IPS-18c (cell line): ENCODE measurements at regions not wholly inside any gene's neighbourhood (a gene's known extent, or its start where the extent isn't known, plus 50 kb on each side); places are given as distances from the start of the nearest gene placed in this dataset.

Source experiments
- H3K4me3 ChIP-seq: 2 replicates; pipeline ENCODE4 v1.7.0; 2013; ENCODE audit warnings: low read depth, mild to moderate bottlenecking, low read length, moderate library complexity; ENCODE audit not compliant: insufficient read depth
- H3K9me3 ChIP-seq: one replicate; pipeline ENCODE4 v1.6.1; 2013; ENCODE audit warnings: mild to moderate bottlenecking, low read length, moderate library complexity; ENCODE audit not compliant: control insufficient read depth, insufficient read depth

- Histone ChIP-seq H3K4me3 (no peak overlapping the region), H3K9me3 (no peaks in the 10 kb centered on the region)
Observed at GRCh38 chr2:217260441-217261115, 400.7 kb upstream of the TNP1 start.

DNA sequence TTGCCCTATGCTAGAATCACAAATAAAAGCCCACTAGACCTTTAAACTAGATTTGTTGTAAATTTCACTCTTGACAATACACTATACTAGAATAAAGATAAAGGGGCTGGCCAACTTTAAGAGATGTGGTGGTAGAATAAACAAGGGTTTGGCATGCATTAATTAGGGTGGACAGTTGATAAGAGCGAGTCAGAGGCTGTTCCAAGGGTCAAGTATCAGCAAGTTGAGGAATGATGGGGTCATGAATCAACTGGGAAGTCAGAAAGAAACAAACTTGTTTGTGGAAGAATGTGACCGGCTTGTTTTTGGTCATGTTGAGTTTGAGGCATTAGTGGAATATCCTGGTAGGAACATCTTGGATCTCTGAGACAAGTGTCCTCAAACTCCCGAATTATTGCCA, 398.3 kb upstream of the TNP1 start:
- Histone ChIP-seq H3K4me3 (no peak overlapping the region), H3K9me3 (no peaks in the 10 kb centered on the region)

DNA sequence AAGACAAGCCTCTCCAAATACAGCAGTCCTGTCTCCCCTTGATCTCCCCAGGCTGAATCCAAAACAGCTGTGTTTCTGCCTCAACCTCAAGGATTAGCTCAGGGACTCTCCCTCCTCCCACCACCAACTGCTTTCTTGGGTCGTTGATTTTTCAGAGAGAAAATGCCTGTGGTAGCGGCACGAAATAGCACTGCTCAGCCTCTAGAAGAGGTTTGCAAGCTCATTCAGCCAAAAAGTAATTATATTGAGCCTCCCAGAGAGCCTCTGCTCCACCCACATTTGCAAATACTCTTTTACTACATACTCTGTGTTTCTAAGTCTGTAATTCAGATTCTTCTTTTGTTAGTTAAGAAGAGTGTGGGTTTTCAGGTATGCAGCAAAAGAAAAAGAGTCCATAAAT, 396.4 kb upstream of the TNP1 start:
- Histone ChIP-seq H3K4me3 (no peak overlapping the region), H3K9me3 (no peaks in the 10 kb centered on the region)

DNA sequence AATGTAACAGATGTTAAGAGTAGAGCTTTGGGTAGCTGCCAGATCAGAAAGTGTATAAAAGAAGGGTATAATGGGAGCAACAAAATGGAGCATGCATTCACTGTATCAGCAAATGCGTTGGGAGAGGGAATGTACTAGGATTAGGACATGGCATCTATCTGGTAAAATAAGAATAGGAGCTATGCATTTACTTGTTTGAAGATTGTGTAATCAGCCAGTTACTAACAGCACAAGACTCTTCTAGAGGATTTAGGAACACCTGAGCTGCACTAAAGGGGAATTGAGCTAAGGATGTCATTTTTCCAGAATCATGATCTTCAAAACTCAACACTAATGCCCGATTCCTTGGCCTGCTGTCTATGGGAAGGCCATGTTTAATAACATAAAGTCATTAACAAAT, 394.2 kb upstream of the TNP1 start:
- H3K9me3 ChIP-seq = no peaks in the 10 kb centered on the region
- no peak overlapping the region for H3K4me3 ChIP-seq

DNA sequence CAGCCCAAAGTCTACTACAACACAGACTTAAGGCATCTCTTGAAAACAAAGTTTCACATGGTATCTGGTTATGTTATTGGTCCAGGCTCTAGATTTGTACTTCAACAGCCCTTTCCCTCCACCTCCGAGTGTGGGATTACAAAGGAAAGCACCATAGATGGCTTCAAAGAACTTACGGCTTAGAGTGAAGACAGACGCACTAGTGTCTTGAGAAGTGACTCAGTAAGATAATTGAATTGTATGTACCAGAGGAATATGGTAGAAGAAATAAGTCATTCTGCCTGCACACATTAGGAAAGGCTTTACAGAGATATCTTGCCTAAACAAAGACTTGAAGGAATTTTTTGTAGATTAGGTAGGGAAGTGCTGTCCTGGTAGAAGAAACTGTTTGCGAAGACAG, 392.3 kb upstream of the TNP1 start:
- Histone ChIP-seq H3K4me3 (no peak overlapping the region), H3K9me3 (no peaks in the 10 kb centered on the region)

DNA sequence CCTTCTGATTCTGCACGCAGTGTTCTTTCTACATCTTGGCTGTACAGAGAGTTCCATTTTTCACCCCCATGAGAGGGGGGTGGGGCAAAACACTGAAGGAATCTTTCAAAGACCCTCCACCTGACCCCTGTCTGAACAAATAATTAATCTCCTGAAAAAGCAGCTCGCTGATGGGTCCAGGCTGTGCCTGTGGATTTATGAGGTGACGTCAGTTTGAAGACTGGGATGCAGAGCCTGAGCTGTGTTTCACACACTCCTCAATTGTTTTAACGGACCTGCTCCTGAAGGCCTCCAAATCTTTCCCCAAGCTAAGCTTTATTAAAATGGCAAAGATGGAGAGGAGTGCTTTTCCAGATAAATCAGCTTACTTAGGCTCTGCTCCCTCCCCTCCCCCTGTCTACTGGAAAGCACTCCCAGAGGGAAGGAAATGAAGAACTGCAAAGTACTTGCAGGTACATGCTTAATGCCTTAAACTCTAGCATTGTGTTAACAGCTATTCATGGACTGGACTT, 390.2 kb upstream of the TNP1 start:
- Histone ChIP-seq H3K9me3 (no peaks in the 10 kb centered on the region), H3K4me3 (no peak overlapping the region)

DNA sequence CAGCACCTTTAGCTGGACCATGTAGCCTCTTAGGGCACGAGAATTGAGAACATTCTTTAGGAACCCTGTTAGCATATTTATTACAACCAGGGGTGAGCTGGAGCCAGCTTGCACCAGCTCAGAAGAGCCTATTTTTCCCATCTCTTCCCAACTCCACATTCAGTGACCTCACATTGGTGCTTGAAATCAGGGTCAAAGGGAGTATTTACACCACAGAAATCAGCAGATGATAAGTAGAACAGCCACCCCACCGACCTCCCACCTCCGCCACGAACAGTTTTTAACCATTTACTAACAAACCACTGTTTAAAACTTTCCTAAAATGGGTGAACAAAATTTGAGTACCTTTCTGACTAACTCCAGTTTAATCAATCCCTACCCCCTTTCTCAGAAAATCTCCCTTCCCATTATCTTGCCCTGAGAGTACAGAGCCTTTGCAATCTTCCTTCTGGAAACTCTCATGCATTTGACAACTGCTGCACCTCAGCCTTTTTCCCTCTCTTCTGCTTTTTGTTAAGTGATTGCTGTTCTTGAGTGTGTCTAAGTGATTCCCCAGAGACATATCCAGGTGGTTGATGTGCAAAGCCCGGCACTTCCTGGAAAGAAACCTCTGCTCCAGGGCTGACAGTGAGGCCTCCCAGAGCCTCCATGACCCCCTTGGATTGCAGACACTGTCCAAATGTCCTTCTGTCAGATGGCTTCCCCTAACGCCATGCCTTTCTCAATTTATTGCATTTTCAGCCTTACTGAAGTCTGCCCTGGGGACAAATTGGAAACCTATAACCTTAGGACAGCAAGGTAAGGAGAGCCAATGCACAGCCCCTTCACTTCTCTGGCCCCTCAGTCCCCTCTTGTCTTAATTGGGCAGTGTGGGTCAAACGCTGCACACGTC, 389.5 kb upstream of the TNP1 start:
- Histone ChIP-seq H3K4me3 (no peak overlapping the region), H3K9me3 (no peaks in the 10 kb centered on the region)

DNA sequence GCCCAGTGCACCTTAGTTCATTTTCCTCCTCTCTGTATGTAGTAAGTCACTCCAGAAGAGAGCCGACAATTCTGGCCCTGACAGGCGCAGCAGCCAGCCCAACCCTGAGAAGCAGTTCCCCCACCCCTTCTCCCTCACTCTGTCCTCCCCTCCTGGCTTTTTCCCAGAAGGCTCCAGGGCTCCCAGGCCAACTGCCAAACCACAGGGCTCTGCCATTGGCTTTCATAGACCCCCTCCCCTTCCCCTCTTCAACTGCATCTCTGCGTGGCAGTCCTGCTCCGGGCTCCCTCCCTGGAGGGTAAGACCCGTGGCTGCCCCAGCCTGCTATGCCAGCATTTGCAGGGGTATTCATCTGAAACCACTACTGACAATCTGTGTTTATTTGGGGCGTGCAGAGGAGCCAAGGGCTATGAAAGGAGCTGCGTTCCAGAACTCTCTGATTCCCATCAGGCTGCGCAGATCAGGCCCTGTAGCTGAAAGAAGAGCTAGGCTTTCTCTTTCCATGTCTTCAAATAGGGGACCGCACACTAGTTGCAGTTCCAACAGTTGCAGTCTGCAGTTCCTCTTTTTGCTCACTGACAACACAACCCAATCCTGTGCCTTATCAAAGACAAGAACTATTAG, 388.6 kb upstream of the TNP1 start:
- no peaks in the 10 kb centered on the region for H3K9me3 ChIP-seq
- no peak overlapping the region for H3K4me3 ChIP-seq

DNA sequence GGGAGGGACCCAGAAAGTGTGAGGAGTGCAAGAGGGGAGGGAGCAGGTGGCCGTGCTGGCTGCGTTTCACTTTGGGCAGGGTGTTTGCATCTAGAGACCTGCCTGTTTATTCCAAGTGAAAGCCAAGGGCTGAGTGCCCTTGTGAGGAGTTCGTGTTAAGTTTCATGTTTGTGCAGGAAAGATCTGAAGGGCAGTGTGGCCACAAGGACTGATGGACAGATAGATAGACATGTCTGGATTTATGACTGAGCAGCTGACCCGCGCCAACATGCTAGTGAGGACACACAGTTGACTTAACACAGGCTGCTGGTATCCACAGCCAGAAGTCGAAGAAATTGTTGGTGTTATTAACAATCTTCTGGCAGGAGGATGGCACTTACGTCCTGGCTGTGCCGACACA, 387.6 kb upstream of the TNP1 start:
- Histone ChIP-seq H3K9me3 (no peaks in the 10 kb centered on the region), H3K4me3 (no peak overlapping the region)

DNA sequence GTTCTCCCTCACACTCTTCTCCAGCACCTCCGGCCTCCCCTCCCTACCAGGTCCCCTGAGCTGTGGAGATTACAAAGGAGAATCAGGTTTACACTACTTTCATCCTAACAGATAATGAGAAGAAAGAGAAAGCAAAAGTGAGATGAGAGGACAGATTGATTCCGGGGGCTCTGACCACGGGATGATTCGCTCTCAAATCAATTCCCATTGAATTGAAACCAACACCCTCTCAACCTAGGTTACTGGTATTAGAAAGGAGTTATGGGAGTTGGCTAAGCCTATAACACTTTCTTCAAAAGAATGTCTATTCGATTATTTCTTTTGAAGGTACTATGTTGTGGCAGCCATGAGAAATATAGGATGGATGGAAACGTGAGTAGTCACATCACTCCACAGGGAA, 386.2 kb upstream of the TNP1 start:
- H3K4me3 ChIP-seq = no peak overlapping the region
- H3K9me3 ChIP-seq = no peaks in the 10 kb centered on the region

GRCh38 chr2:217244815-217245214, 385.0 kb upstream of the TNP1 start:
- H3K9me3 ChIP-seq = no peaks in the 10 kb centered on the region

DNA sequence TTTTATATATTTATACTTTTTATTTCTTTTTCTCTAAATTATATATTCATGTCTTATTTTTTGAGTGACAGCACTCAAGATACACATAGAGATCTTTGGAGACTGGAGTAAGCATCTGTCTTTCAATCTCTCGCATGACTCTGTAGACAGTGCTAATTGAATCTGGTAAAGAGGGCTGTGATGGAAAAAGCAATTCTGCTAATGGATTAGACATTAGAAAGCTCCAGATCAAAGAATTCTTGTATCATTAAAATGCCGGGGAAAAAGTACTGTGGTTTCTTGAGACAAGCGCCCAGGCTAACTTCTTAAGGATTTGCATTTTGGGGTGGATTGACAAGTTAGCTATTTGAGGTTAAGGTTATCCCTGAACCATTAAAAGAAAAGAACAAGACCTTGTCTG, 383.1 kb upstream of the TNP1 start:
- no peak overlapping the region for H3K4me3 ChIP-seq
- no peaks in the 10 kb centered on the region for H3K9me3 ChIP-seq

More at GRCh38 chr2:217244815-217245214, 385.0 kb upstream of the TNP1 start:
- H3K4me3 ChIP-seq = no peak overlapping the region

DNA sequence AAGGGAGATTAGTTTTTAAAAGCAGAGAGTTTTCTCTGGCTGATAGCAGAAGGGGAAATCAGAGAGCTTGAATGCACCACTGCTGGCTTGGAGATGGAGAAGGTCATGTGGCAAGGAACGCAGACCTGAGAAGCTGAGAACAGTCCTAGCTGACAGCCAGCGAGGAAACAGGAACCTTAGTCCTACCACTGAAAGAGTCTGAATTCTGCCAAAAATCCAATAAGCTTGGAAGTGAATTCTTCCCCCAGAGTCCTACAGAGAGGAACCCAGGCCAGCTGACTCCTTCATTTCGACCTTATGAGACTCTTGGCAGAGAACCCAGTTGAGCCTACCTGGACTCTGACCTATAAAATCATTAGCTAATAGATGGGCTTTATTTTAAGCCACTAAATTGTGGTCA, 371.9 kb upstream of the TNP1 start:
- Histone ChIP-seq H3K4me3 (no peak overlapping the region), H3K9me3 (no peaks in the 10 kb centered on the region)

DNA sequence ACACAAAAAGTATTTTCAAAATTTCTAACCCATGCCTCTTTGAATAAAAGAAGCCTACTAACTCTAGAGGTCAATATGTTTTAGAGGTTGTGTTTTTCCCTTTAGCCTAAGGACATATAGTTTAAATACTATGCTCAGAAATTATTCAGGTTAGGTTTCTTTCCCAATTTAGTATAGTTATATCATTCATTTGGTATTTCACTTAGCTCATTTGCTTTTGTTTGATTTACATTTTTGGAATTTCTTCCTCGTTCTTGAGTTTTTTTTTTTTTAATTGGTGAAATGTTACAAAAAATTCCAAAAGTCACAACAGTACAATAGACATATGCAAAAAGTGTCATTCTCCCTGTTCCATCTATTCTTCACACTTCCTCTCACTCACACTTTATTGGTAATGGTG, 371.3 kb upstream of the TNP1 start:
- Histone ChIP-seq H3K4me3 (no peak overlapping the region), H3K9me3 (no peaks in the 10 kb centered on the region)

DNA sequence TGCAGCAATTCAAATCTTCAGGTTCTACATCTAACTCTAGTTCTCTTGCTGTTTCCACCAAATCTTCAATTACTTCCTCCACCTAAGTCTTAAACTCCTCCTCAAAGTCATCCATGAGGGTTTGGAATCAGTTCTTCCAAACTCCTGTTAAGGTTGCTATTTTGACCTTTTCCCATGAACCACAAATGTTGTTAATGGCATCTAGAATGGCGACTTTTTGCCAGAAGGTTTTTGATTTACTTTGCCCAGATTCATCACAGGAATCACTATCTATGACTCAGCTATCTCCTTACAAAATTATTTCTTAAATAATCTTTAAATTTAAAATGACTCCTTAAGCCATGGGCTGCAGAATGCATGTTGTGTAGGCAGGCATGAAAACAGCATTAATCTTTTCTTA, 368.9 kb upstream of the TNP1 start:
- H3K4me3 ChIP-seq = no peak overlapping the region
- H3K9me3 ChIP-seq = no peaks in the 10 kb centered on the region

GRCh38 chr2:217227794-217228193, 367.9 kb upstream of the TNP1 start:
- Histone ChIP-seq H3K4me3 (no peak overlapping the region), H3K9me3 (no peaks in the 10 kb centered on the region)

GRCh38 chr2:217225596-217225995, 365.7 kb upstream of the TNP1 start:
- Histone ChIP-seq H3K9me3 (no peaks in the 10 kb centered on the region), H3K4me3 (no peak overlapping the region)
